Calu3 (cell line): ENCODE measurements at regions not wholly inside any gene's neighbourhood (a gene's known extent, or its start where the extent isn't known, plus 50 kb on each side); places are given as distances from the start of the nearest gene placed in this dataset.

Source experiments
- BruUV-seq: library from RNA; stranded (reverse); fragments of 400-500 nt; replicated peaks from 2 replicates; lab custom pipeline; 2021; lab: Mats Ljungman, UMichigan
- CTCF ChIA-PET: fragments of 300-600 bp; sonication (Branson Sonifier 250); formaldehyde crosslinking; loops from one replicate; lab custom pipeline; 2022; ENCODE audit warnings: antibody characterized with exemption; lab: Charles Lee
- DNase-seq: peaks from one replicate; pipeline ENCODE4 v3.0.0; 2022
- H3K27ac Mint-ChIP-seq: one replicate; pipeline ENCODE4 v1.8.0; 2022; ENCODE audit warnings: mixed read lengths; ENCODE audit not compliant: unreplicated experiment
- H3K27me3 Mint-ChIP-seq: one replicate; pipeline ENCODE4 v1.8.0; 2022; ENCODE audit warnings: mixed read lengths; ENCODE audit not compliant: unreplicated experiment
- H3K36me3 Mint-ChIP-seq: one replicate; pipeline ENCODE4 v1.8.0; 2022; ENCODE audit warnings: mild to moderate bottlenecking, moderate library complexity, mixed read lengths; ENCODE audit not compliant: insufficient read depth, unreplicated experiment
- H3K4me1 Mint-ChIP-seq: one replicate; pipeline ENCODE4 v1.8.0; 2022; ENCODE audit warnings: mild to moderate bottlenecking, low read depth, mixed read lengths; ENCODE audit not compliant: unreplicated experiment
- H3K4me3 Mint-ChIP-seq: one replicate; pipeline ENCODE4 v1.8.0; 2022; ENCODE audit warnings: mild to moderate bottlenecking, low read depth, moderate library complexity, mixed read lengths; ENCODE audit not compliant: unreplicated experiment
- H3K9me3 Mint-ChIP-seq: one replicate; pipeline ENCODE4 v1.8.0; 2022; ENCODE audit warnings: low read depth, mixed read lengths; ENCODE audit not compliant: unreplicated experiment
- CTCF ChIP-seq: fragments of 200-600 bp; IDR thresholded peaks from one replicate; pipeline ENCODE4 v1.8.0; 2022; ENCODE audit warnings: antibody characterized with exemption; ENCODE audit not compliant: unreplicated experiment
- intact Hi-C: fragments of 100-400 bp; cut with micrococcal nuclease; formaldehyde crosslinking; loops from one replicate; pipeline ENCODE4 v1.10.0; 2022; ENCODE audit not compliant: unreplicated experiment

DNA sequence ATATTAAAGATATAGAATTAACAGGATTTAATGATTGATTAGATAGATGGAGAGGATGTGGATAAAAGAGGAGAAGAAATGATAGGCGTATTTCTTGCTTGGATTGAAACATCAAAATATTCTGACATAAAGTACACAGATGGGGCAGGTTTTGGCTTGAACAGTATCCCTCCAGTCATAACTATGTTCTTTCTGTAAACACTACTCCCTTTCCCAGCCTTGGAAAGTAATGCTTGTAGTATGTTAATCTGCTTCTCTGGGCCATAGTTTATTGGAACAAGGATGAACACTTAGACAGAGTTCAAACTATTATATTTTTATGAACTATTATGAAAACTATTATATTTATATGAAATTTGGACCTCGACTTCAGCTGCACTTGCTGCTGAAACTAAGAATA is 419.2 kb downstream of the AASDHPPT start:
- Mint-ChIP-seq H3K4me3 (no peak overlapping the region), H3K9me3 (peaks cover 2% of the 10 kb centered on the region), H3K27ac (no peak overlapping the region), H3K27me3 (no peaks in the 10 kb centered on the region), H3K36me3 (no peaks in the 10 kb centered on the region), H3K4me1 (no peaks in the 10 kb centered on the region)
- no peak for TF ChIP-seq CTCF
- CTCF ChIA-PET: no interaction called here
- DNase-seq: no peak
- no TSS peak for BruUV-seq
- intact Hi-C loops: no loop called here

DNA sequence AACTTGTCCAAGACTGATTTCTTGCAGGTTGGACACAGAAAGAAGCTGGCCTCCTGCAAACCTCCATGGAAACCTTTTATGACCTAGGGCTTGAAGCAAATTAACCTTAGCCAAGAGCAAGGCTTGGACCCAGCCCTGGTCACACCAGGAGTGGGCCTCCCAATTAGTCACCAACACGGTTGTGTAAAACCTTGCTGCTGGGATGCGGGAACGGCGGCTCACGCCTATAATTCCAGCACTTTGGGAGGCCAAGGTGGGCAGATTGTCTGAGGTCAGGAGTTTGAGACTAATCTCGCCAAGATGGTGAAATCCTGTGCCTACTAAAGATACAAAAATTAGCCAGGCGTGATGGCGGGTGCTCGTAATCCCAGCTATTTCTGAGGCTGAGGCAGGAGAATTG is 419.9 kb downstream of the AASDHPPT start:
- DNase-seq: no peak
- H3K36me3 Mint-ChIP-seq: no peaks in the 10 kb centered on the region
- BruUV-seq: no TSS peak
- intact Hi-C loops: no loop called here
- no peaks in the 10 kb centered on the region for H3K4me1 Mint-ChIP-seq
- H3K27ac Mint-ChIP-seq: no peak overlapping the region
- TF ChIP-seq CTCF: no peak
- CTCF ChIA-PET: no interaction called here
- peaks cover 2% of the 10 kb centered on the region for H3K9me3 Mint-ChIP-seq
- no peak overlapping the region for H3K4me3 Mint-ChIP-seq
- H3K27me3 Mint-ChIP-seq: no peaks in the 10 kb centered on the region

- no peak overlapping the region for H3K4me3 Mint-ChIP-seq
- CTCF ChIA-PET: no interaction called here
- H3K36me3 Mint-ChIP-seq: no peaks in the 10 kb centered on the region
- TF ChIP-seq CTCF: no peak
- no peaks in the 10 kb centered on the region for H3K27me3 Mint-ChIP-seq
- no peak overlapping the region for H3K27ac Mint-ChIP-seq
- no peak for DNase-seq
- peaks cover 2% of the 10 kb centered on the region for H3K9me3 Mint-ChIP-seq
- H3K4me1 Mint-ChIP-seq: no peaks in the 10 kb centered on the region
- intact Hi-C loops: no loop called here
- BruUV-seq: no TSS peak
Observed at GRCh38 chr11:106497822-106498221, 420.4 kb downstream of the AASDHPPT start.

GRCh38 chr11:106503901-106504300 is 426.4 kb downstream of the AASDHPPT start:
- Mint-ChIP-seq H3K36me3 (no peaks in the 10 kb centered on the region), H3K9me3 (peaks cover 3% of the 10 kb centered on the region), H3K27me3 (no peaks in the 10 kb centered on the region), H3K4me3 (no peak overlapping the region), H3K4me1 (no peaks in the 10 kb centered on the region), H3K27ac (no peak overlapping the region)
- TF ChIP-seq CTCF: no peak
- no TSS peak for BruUV-seq
- intact Hi-C loops: no loop called here
- DNase-seq: no peak
- CTCF ChIA-PET: no interaction called here
